ENCODE measurements at regions not wholly inside any gene's neighbourhood (a gene's known extent, or its start where the extent isn't known, plus 50 kb on each side); places are given as distances from the start of the nearest gene placed in this dataset.

- TF ChIP-seq POLR2A (IDR thresholded peaks at IDR 0.05), result no peak
- TF ChIP-seq CTCF (IDR thresholded peaks at IDR 0.05), result no peak
Observed at GRCh38 chr3:106231086-106231485, 362.3 kb upstream of the CBLB start.
